NT2/D1 (cell line): ENCODE measurements at regions not wholly inside any gene's neighbourhood (a gene's known extent, or its start where the extent isn't known, plus 50 kb on each side); places are given as distances from the start of the nearest gene placed in this dataset.

Source experiments
- SUZ12 ChIP-seq: IDR thresholded peaks from 2 replicates; pipeline ENCODE4 v1.6.1; 2011; ENCODE audit not compliant: insufficient read length, insufficient read depth; ENCODE audit errors: extremely low read depth
- YY1 ChIP-seq: IDR thresholded peaks from 2 replicates; pipeline ENCODE4 v1.6.1; 2011; ENCODE audit not compliant: insufficient read length, insufficient read depth
- ZNF274 ChIP-seq: IDR thresholded peaks from 2 replicates; pipeline ENCODE4 v1.6.1; 2011; ENCODE audit warnings: mild to moderate bottlenecking, low read depth, low read length

GRCh38 chr18:72630991-72631390 lies 86.8 kb upstream of the CBLN2 start:
- no peak for TF ChIP-seq ZNF274
- TF ChIP-seq YY1 = no peak
- no peak for TF ChIP-seq SUZ12
